ENCODE measurements at regions not wholly inside any gene's neighbourhood (a gene's known extent, or its start where the extent isn't known, plus 50 kb on each side); places are given as distances from the start of the nearest gene placed in this dataset.

GRCh38 chr4:139607502-139608060 lies 51.6 kb upstream of the SETD7 start:
- TF ChIP-seq RAD21 (IDR thresholded peaks at IDR 0.05; ENCODE audit: low read depth) (no peak), YY1 (IDR thresholded peaks at IDR 0.05; ENCODE audit: low read depth) (no peak), CEBPB (IDR thresholded peaks at IDR 0.05) (peak; percentile 72), MAX (IDR thresholded peaks at IDR 0.05) (no peak), EGR1 (IDR thresholded peaks at IDR 0.05) (no peak), TAF1 (IDR thresholded peaks at IDR 0.05; ENCODE audit: low read depth) (no peak), REST (IDR thresholded peaks at IDR 0.05; ENCODE audit: low read depth) (no peak), FOXM1 (IDR thresholded peaks at IDR 0.05; ENCODE audit: borderline replicate concordance, low read depth) (no peak)
